ENCODE measurements at regions not wholly inside any gene's neighbourhood (a gene's known extent, or its start where the extent isn't known, plus 50 kb on each side); places are given as distances from the start of the nearest gene placed in this dataset.

- Histone ChIP-seq H4K20me1 (ENCODE audit: insufficient read depth) (no peaks in the 10 kb centered on the region), H3K27me3 (ENCODE audit: insufficient read depth, low read depth) (no peaks in the 10 kb centered on the region), H3K4me2 (no peak overlapping the region), H3K9ac (no peak overlapping the region), H2AFZ (ENCODE audit: low read depth) (no peak overlapping the region), H3K79me2 (ENCODE audit: insufficient read depth, low read depth) (no peaks in the 10 kb centered on the region), H3K36me3 (ENCODE audit: insufficient read depth) (no peaks in the 10 kb centered on the region), H3K4me1 (ENCODE audit: low read depth, poor library complexity, severe bottlenecking) (no peaks in the 10 kb centered on the region), H3K4me3 (IDR thresholded peaks at IDR 0.05; ENCODE audit: insufficient read depth, low read depth, low read length) (no peak overlapping the region), H3K27ac (no peak overlapping the region)
- TF ChIP-seq, protein P1, sequence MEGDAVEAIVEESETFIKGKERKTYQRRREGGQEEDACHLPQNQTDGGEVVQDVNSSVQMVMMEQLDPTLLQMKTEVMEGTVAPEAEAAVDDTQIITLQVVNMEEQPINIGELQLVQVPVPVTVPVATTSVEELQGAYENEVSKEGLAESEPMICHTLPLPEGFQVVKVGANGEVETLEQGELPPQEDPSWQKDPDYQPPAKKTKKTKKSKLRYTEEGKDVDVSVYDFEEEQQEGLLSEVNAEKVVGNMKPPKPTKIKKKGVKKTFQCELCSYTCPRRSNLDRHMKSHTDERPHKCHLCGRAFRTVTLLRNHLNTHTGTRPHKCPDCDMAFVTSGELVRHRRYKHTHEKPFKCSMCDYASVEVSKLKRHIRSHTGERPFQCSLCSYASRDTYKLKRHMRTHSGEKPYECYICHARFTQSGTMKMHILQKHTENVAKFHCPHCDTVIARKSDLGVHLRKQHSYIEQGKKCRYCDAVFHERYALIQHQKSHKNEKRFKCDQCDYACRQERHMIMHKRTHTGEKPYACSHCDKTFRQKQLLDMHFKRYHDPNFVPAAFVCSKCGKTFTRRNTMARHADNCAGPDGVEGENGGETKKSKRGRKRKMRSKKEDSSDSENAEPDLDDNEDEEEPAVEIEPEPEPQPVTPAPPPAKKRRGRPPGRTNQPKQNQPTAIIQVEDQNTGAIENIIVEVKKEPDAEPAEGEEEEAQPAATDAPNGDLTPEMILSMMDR (conservative IDR thresholded peaks at IDR 0.05; ENCODE audit: low read depth, low read length): no peak
Observed at GRCh38 chr12:89103831-89104230, 248.5 kb downstream of the DUSP6 start.

GRCh38 chr12:89101440-89101839, 250.9 kb downstream of the DUSP6 start:
- Histone ChIP-seq H3K36me3 (ENCODE audit: insufficient read depth) (no peaks in the 10 kb centered on the region), H4K20me1 (ENCODE audit: insufficient read depth) (no peaks in the 10 kb centered on the region), H3K4me3 (IDR thresholded peaks at IDR 0.05; ENCODE audit: insufficient read depth, low read depth, low read length) (no peak overlapping the region), H3K27me3 (ENCODE audit: insufficient read depth, low read depth) (no peaks in the 10 kb centered on the region), H3K4me2 (no peak overlapping the region), H3K4me1 (ENCODE audit: low read depth, poor library complexity, severe bottlenecking) (no peaks in the 10 kb centered on the region), H2AFZ (ENCODE audit: low read depth) (no peak overlapping the region), H3K27ac (no peak overlapping the region), H3K9ac (no peak overlapping the region), H3K79me2 (ENCODE audit: insufficient read depth, low read depth) (no peaks in the 10 kb centered on the region)
- TF ChIP-seq, protein P1 (conservative IDR thresholded peaks at IDR 0.05; ENCODE audit: low read depth, low read length): no peak

DNA sequence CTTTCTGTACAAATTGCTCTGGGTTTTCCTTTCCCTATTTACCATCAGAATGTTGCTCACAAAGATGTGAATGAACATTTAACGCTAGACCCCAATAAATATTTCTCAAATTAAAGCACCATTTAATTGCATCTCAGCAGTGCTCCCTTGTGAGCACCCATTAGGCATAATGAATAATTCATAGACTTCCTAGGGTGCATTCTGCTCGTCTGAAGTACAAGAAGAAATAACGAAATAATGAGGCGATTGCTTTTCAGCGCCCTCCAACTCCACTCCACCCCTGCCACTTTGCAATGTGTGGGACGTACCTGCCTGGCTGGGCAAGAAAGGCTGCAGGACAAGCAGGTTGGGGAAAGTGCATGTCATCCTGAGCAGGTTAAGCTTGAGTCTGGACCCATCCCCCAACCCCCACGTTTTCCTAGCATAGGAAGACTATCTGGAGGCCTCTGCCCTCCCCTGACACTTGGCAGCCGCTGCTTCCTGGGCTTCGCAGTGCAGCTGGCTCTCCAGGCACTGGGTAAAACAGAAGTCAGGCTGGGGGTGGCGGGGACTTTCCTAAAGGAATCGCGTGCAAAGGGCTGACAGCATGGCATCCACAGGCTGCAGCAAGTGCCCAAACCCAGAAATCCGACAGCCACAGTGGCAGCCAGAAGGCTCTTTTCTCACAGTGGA, 253.7 kb downstream of the DUSP6 start:
- TF ChIP-seq, protein P1 (conservative IDR thresholded peaks at IDR 0.05; ENCODE audit: low read depth, low read length): no peak
- no peak overlapping the region for H3K9ac ChIP-seq
- no peaks in the 10 kb centered on the region for H3K36me3 ChIP-seq (ENCODE audit: insufficient read depth)
- H4K20me1 ChIP-seq (ENCODE audit: insufficient read depth): no peaks in the 10 kb centered on the region
- no peaks in the 10 kb centered on the region for H3K27me3 ChIP-seq (ENCODE audit: insufficient read depth, low read depth)
- no peaks in the 10 kb centered on the region for H3K4me1 ChIP-seq (ENCODE audit: low read depth, poor library complexity, severe bottlenecking)
- no peaks in the 10 kb centered on the region for H3K79me2 ChIP-seq (ENCODE audit: insufficient read depth, low read depth)
- H3K4me3 ChIP-seq (IDR thresholded peaks at IDR 0.05; ENCODE audit: insufficient read depth, low read depth, low read length): no peak overlapping the region
- H2AFZ ChIP-seq (ENCODE audit: low read depth): no peak overlapping the region
- H3K27ac ChIP-seq: no peak overlapping the region
- no peak overlapping the region for H3K4me2 ChIP-seq

DNA sequence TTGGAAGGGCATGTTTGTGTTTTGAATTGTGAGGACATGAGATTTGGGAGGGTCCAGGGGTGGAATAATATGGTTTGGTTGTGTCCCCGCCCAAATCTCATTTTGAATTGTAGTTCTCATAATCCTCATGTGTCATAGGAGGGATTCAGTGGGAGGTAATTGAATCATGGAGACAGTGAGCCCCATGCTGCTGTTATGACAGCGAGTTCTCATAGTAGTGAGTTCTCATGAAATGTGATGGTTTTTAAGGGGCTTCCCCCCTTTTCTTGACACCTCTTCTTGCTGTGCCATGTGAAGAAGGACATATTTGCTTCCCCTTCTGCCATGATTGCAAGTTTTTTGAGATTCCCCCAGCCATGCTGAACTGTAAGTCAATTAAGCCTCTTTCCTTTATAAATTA, 260.0 kb downstream of the DUSP6 start:
- Histone ChIP-seq H3K4me1 (ENCODE audit: low read depth, poor library complexity, severe bottlenecking) (no peaks in the 10 kb centered on the region), H3K79me2 (ENCODE audit: insufficient read depth, low read depth) (no peaks in the 10 kb centered on the region), H3K4me2 (no peak overlapping the region), H3K27me3 (ENCODE audit: insufficient read depth, low read depth) (no peaks in the 10 kb centered on the region), H3K27ac (no peak overlapping the region), H2AFZ (ENCODE audit: low read depth) (no peak overlapping the region), H3K9ac (no peak overlapping the region), H3K36me3 (ENCODE audit: insufficient read depth) (no peaks in the 10 kb centered on the region), H3K4me3 (IDR thresholded peaks at IDR 0.05; ENCODE audit: insufficient read depth, low read depth, low read length) (no peak overlapping the region), H4K20me1 (ENCODE audit: insufficient read depth) (no peaks in the 10 kb centered on the region)
- TF ChIP-seq, protein P1 (conservative IDR thresholded peaks at IDR 0.05; ENCODE audit: low read depth, low read length): no peak
